Neural crest cell (in vitro differentiated cells): ENCODE measurements at regions not wholly inside any gene's neighbourhood (a gene's known extent, or its start where the extent isn't known, plus 50 kb on each side); places are given as distances from the start of the nearest gene placed in this dataset.
"Not testable (repeated sequence)": the region's sequence is repeated elsewhere in the genome, so short reads cannot be mapped to it uniquely, and the experiment has no call there.

Source experiments
- DNase-seq: peaks from one replicate; pipeline ENCODE4 v3.0.0; 2021; ENCODE audit warnings: low read depth, mixed read lengths, low spot score
- H3K27ac Mint-ChIP-seq: one replicate; pipeline ENCODE4 v1.8.0; 2021; ENCODE audit warnings: mild to moderate bottlenecking, mixed read lengths; ENCODE audit not compliant: unreplicated experiment
- H3K27me3 Mint-ChIP-seq: 2 replicates; pipeline ENCODE4 v1.8.0; 2021; ENCODE audit warnings: low read depth, mild to moderate bottlenecking, mixed read lengths
- H3K36me3 Mint-ChIP-seq: 2 replicates; pipeline ENCODE4 v1.8.0; 2021; ENCODE audit warnings: low read depth, mild to moderate bottlenecking, mixed read lengths
- H3K4me1 Mint-ChIP-seq: 2 replicates; pipeline ENCODE4 v1.8.0; 2021; ENCODE audit warnings: mixed read lengths
- H3K4me3 Mint-ChIP-seq: one replicate; pipeline ENCODE4 v1.8.0; 2021; ENCODE audit warnings: mild to moderate bottlenecking, mixed read lengths
- H3K9me3 Mint-ChIP-seq: 2 replicates; pipeline ENCODE4 v1.8.0; 2021; ENCODE audit warnings: mixed read lengths
- TF ChIP-seq, protein P1 (sequence below): fragments of 200-600 bp; sonication (generic); conservative IDR thresholded peaks from 2 replicates; pipeline ENCODE4 v1.5.0; 2021; ENCODE audit warnings: antibody characterized with exemption, mild to moderate bottlenecking

DNA sequence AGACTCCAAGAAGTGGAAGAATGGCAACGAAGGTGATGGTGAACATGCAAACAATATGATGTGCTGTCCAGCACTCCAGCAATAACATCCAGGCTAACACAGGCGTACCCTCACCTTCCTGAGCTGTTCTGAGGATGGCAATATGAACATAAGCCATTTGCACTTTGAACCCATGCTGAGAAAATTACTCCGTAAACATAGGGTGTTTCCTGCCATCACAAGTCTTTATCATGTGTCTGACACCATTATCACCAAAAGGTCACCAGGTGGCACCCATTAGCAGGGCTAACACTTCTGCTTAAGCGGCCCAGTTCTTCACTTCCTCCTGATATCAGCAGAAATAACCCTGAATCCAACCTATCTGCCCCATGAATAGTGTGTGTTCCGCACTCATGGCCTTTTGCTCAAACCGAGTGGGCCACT, 482.8 kb downstream of the MED13L start:
- DNase-seq: no peak
- Mint-ChIP-seq H3K9me3 (no peaks in the 10 kb centered on the region), H3K4me1 (no peaks in the 10 kb centered on the region), H3K27ac (no peak overlapping the region), H3K4me3 (no peak overlapping the region), H3K27me3 (peaks cover 72% of the 10 kb centered on the region), H3K36me3 (no peaks in the 10 kb centered on the region)
- TF ChIP-seq, protein P1, sequence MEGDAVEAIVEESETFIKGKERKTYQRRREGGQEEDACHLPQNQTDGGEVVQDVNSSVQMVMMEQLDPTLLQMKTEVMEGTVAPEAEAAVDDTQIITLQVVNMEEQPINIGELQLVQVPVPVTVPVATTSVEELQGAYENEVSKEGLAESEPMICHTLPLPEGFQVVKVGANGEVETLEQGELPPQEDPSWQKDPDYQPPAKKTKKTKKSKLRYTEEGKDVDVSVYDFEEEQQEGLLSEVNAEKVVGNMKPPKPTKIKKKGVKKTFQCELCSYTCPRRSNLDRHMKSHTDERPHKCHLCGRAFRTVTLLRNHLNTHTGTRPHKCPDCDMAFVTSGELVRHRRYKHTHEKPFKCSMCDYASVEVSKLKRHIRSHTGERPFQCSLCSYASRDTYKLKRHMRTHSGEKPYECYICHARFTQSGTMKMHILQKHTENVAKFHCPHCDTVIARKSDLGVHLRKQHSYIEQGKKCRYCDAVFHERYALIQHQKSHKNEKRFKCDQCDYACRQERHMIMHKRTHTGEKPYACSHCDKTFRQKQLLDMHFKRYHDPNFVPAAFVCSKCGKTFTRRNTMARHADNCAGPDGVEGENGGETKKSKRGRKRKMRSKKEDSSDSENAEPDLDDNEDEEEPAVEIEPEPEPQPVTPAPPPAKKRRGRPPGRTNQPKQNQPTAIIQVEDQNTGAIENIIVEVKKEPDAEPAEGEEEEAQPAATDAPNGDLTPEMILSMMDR: no peak

DNA sequence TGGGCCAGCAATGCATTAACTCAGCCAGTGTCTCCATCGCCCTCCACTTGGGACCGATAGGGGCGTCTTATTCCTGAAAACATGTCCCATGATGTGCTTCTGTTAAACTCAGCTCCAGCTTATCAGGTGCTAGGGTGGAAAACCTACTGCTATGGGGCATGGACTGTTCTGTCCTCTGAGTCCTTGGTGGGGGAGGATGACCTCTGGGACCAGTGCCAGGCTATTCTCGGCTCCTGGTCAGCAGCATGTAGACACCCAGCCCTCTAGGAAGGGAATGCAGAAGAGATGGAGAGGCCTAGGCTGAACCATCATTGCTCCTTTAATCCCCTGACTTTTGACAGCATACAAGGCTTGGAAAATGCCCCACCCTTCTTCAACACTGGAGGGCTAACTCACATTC, 486.2 kb downstream of the MED13L start:
- no peaks in the 10 kb centered on the region for H3K36me3 Mint-ChIP-seq
- no peak overlapping the region for H3K4me3 Mint-ChIP-seq
- DNase-seq: no peak
- H3K4me1 Mint-ChIP-seq: no peaks in the 10 kb centered on the region
- TF ChIP-seq, protein P1: no peak
- H3K27ac Mint-ChIP-seq: no peak overlapping the region
- peaks cover 82% of the 10 kb centered on the region for H3K27me3 Mint-ChIP-seq
- H3K9me3 Mint-ChIP-seq: no peaks in the 10 kb centered on the region

DNA sequence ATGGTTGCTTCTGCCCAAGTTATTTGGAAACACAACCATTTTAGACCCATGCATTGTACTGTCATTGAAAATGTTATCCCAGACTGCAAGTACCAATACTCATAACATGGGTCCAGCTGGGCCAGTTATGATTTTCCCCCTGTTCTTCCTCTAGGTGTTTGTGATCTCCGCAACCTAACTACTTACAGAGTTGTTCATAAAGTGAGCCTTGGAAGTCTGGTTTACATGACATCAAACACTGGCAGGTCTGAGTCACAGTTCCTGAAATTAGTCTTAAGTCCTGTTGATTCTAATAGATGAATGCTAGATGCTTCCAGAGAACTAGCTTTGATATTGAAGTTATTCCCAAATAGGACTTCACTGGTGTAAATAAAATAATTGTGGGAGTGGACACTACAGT, 487.0 kb downstream of the MED13L start:
- TF ChIP-seq, protein P1: no peak

DNA sequence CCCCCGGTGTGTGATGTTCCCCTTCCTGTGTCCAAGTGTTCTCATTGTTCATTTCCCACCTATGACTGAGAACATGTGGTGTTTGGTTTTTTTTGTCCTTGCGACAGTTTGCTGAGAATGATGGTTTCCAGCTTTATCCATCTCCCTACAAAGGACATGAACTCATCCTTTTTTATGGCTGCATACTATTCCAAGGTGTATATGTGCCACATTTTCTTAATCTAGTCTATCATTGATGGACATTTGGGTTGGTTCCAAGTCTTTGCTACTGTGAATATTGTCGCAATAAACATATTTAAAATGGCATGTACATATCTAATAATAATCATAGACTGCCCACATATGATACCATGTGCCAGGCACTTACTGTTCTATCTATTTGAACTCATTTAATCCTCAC, 491.0 kb downstream of the MED13L start:
- not testable (repeated sequence) for H3K4me3 Mint-ChIP-seq, H3K27ac Mint-ChIP-seq, H3K9me3 Mint-ChIP-seq, H3K4me1 Mint-ChIP-seq, H3K36me3 Mint-ChIP-seq, DNase-seq
- peaks cover 61% of the 10 kb centered on the region for H3K27me3 Mint-ChIP-seq

More for the DNA sequence above, 487.0 kb downstream of the MED13L start:
- H3K4me1 Mint-ChIP-seq: no peaks in the 10 kb centered on the region
- H3K27ac Mint-ChIP-seq: no peak overlapping the region
- H3K9me3 Mint-ChIP-seq: no peaks in the 10 kb centered on the region
- H3K27me3 Mint-ChIP-seq: peaks cover 74% of the 10 kb centered on the region
- H3K36me3 Mint-ChIP-seq: no peaks in the 10 kb centered on the region
- no peak for DNase-seq
- no peak overlapping the region for H3K4me3 Mint-ChIP-seq

DNA sequence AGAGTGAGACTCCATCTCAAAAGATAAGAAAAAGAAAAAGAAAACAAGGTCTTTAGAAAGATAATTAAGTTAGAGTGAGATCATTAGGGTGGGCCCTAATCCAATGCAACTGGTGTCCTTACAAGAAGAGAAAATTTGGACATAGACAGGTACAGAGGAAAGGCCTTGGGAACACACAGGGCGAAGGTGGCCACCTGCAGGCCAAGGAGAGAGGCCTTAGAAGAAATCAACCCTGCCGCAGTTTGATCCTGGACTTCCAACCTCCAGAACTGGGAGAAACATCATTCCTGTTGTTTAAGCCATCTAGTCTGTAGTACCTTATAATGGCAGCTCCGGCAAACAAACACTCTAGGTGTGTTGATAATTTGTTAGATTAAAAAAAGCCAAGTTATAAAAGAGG, 491.9 kb downstream of the MED13L start:
- TF ChIP-seq, protein P1: no peak
- no peak for DNase-seq

DNA sequence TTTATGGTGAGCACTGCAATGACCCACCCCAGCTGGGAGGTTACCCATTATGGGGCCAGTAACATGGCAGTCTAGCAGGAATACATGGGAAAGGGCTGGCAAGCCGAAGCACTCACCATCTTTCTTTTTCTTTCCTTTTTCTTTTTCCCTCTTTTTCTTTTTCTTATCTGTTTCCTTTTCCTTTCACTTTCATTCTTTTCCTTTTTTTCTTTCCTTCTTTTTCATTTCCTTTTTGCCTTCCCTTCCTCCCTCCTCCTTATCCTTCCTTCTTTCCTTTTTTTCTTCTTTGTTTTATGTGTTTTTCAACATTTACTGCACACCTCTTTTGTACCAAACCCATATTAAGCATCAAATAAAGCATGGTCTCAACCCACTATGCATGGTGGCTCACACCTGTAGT, 501.1 kb downstream of the MED13L start:
- peaks cover 2% of the 10 kb centered on the region for H3K9me3 Mint-ChIP-seq
- no peak overlapping the region for H3K27ac Mint-ChIP-seq
- DNase-seq: no peak
- no peaks in the 10 kb centered on the region for H3K36me3 Mint-ChIP-seq
- H3K27me3 Mint-ChIP-seq: peaks cover 67% of the 10 kb centered on the region
- H3K4me1 Mint-ChIP-seq: no peaks in the 10 kb centered on the region
- no peak overlapping the region for H3K4me3 Mint-ChIP-seq
- TF ChIP-seq, protein P1: no peak

More for the DNA sequence above, 491.9 kb downstream of the MED13L start:
- Mint-ChIP-seq H3K9me3 (peaks cover 4% of the 10 kb centered on the region), H3K27me3 (peaks cover 57% of the 10 kb centered on the region), H3K4me1 (no peaks in the 10 kb centered on the region), H3K4me3 (no peak overlapping the region), H3K36me3 (no peaks in the 10 kb centered on the region), H3K27ac (no peak overlapping the region)
